Stimulated activated effector memory CD8-positive, alpha-beta T cell treated with anti-CD3 and anti-CD28 coated beads, Interleukin-12 subunit alpha, Interleukin-12 subunit beta, amount 100 ng/mL, for 72 hours (primary cell): ENCODE measurements at regions not wholly inside any gene's neighbourhood (a gene's known extent, or its start where the extent isn't known, plus 50 kb on each side); places are given as distances from the start of the nearest gene placed in this dataset.

Source experiments
- ATAC-seq: fragments of 150-1000 bp; cut with Tn5 transposase; 2 replicates; pipeline ENCODE4 v1.10.0; 2021
- DNase-seq, 2 donors: peaks; one replicate each; pipeline ENCODE4 v3.0.0; 2021 to 2022; ENCODE audit warnings: low spot score in 2 of 2
- H3K27ac Mint-ChIP-seq: one replicate; pipeline ENCODE4 v1.8.0; 2022; ENCODE audit warnings: mild to moderate bottlenecking, mixed read lengths
- H3K36me3 Mint-ChIP-seq: one replicate; pipeline ENCODE4 v1.8.0; 2022; ENCODE audit warnings: mild to moderate bottlenecking, mixed read lengths
- H3K4me1 Mint-ChIP-seq: one replicate; pipeline ENCODE4 v1.8.0; 2022; ENCODE audit warnings: mixed read lengths
- H3K4me3 Mint-ChIP-seq: one replicate; pipeline ENCODE4 v1.8.0; 2022; ENCODE audit warnings: mild to moderate bottlenecking, mixed read lengths
- H3K9me3 Mint-ChIP-seq: one replicate; pipeline ENCODE4 v1.8.0; 2022; ENCODE audit warnings: mixed read lengths

DNA sequence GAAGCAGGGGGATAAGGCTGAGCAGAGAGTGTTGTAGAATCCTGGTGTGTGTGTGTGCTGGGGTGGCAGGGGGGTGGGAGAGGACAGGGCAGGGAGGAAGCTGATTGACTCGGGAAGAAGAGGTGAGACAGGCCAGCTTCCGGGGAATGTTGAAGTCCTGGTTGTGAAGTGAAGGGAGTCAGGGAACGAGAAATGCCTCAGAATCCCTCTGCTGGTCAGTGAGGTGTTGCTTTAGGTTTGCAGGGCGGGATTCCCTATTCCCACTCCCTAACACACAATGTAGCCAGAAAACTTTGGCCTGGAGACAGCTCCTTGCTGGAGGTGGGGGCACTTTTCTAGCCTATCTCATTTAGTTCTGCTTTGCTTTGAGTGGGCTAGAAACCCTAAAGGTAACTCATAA is 265.1 kb downstream of the HAUS1 start:
- Mint-ChIP-seq H3K4me3 (no peak overlapping the region), H3K27ac (no peak overlapping the region), H3K9me3 (peaks cover 3% of the 10 kb centered on the region), H3K4me1 (no peaks in the 10 kb centered on the region), H3K36me3 (no peaks in the 10 kb centered on the region)
- ATAC-seq (no peak), DNase-seq (no peak)

GRCh38 chr18:46370898-46371297 is 266.7 kb downstream of the HAUS1 start:
- DNase-seq = no peak
- Mint-ChIP-seq H3K36me3 (no peaks in the 10 kb centered on the region), H3K9me3 (peaks cover 3% of the 10 kb centered on the region), H3K4me3 (no peak overlapping the region), H3K27ac (peak overlapping the region; percentile 6), H3K4me1 (no peaks in the 10 kb centered on the region)
- no peak for ATAC-seq

DNA sequence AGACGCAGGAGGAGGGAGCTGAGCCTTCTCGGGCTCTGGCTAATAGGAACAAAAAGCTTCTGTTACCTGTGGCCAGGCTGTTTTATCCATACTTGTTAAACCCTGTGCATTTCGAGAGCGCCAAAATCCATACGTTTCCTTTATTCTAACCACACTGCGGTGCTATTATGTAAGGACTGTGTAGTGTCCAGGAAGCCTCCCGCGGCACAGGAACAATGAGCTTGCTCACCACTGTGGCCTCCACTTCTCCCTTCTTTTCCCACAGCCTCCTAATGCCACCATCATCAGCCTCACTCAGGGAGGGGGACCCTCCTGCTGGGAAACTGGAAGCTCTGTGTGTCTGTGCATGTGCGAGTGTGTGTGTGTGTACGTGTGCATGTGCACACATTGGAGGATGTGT is 268.5 kb downstream of the HAUS1 start:
- peak overlapping the region; percentile 27 for H3K27ac Mint-ChIP-seq
- H3K4me1 Mint-ChIP-seq = no peaks in the 10 kb centered on the region
- ATAC-seq = no peak
- no peak overlapping the region for H3K4me3 Mint-ChIP-seq
- DNase-seq = no peak
- peaks cover 3% of the 10 kb centered on the region for H3K9me3 Mint-ChIP-seq
- no peaks in the 10 kb centered on the region for H3K36me3 Mint-ChIP-seq

GRCh38 chr18:46373131-46373530 is 268.9 kb downstream of the HAUS1 start:
- no peaks in the 10 kb centered on the region for H3K36me3 Mint-ChIP-seq
- peak overlapping the region; percentile 27 for H3K27ac Mint-ChIP-seq
- ATAC-seq (no peak), DNase-seq (no peak)
- no peak overlapping the region for H3K4me3 Mint-ChIP-seq
- peaks cover 3% of the 10 kb centered on the region for H3K9me3 Mint-ChIP-seq
- no peaks in the 10 kb centered on the region for H3K4me1 Mint-ChIP-seq

GRCh38 chr18:46373791-46374190 is 269.6 kb downstream of the HAUS1 start:
- H3K27ac Mint-ChIP-seq = no peak overlapping the region
- DNase-seq = no peak
- H3K4me3 Mint-ChIP-seq = no peak overlapping the region
- H3K9me3 Mint-ChIP-seq = peaks cover 3% of the 10 kb centered on the region
- H3K4me1 Mint-ChIP-seq = no peaks in the 10 kb centered on the region
- H3K36me3 Mint-ChIP-seq = no peaks in the 10 kb centered on the region
- no peak for ATAC-seq

DNA sequence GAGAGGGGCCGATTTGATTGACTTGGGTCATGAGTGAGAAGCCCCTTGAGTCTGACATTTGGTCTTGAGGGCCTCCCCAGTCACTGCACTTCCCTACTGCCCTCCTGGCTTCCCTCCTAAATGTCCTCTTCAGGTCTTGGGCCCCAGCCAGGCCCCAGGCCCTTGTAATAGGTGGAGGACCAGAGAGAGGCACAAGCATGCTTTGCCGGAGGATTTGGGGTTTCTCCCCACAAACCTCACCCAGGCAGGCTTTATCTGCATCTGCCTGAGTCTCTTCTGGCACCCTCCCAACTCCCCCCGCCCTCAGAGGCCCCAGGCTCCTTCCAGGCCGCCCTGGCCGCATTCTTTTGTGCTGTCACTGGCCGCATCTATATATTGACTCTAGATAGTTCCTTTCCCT is 270.7 kb downstream of the HAUS1 start:
- Mint-ChIP-seq H3K36me3 (no peaks in the 10 kb centered on the region), H3K4me1 (no peaks in the 10 kb centered on the region), H3K9me3 (peaks cover 3% of the 10 kb centered on the region), H3K27ac (no peak overlapping the region), H3K4me3 (no peak overlapping the region)
- no peak for DNase-seq
- ATAC-seq = no peak

GRCh38 chr18:46377557-46377956 is 273.4 kb downstream of the HAUS1 start:
- Mint-ChIP-seq H3K4me1 (no peaks in the 10 kb centered on the region), H3K36me3 (no peaks in the 10 kb centered on the region), H3K4me3 (no peak overlapping the region), H3K27ac (no peak overlapping the region), H3K9me3 (no peaks in the 10 kb centered on the region)
- DNase-seq = no peak
- ATAC-seq = no peak

GRCh38 chr18:46378126-46378863 is 274.1 kb downstream of the HAUS1 start:
- H3K36me3 Mint-ChIP-seq = no peaks in the 10 kb centered on the region
- H3K27ac Mint-ChIP-seq = no peak overlapping the region
- H3K4me1 Mint-ChIP-seq = no peaks in the 10 kb centered on the region
- ATAC-seq (no peak), DNase-seq (no peak)
- H3K9me3 Mint-ChIP-seq = no peaks in the 10 kb centered on the region
- H3K4me3 Mint-ChIP-seq = no peak overlapping the region

DNA sequence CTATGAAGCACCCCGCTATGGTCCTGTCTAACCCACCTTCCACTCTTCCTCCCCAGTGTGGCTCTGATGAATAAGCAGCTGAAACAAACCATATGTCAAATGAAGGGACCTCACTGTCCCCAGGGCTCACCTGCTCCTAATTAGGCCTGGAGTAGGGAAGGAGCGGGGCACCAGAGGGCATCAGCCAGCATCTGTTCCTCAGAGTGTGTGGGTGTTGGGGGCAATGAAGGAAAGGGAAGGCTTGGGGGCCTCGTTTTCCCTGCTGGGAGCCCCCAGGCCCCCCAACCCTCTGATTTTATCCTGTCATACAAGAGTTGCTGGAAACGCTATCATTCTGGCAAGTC is 274.7 kb downstream of the HAUS1 start:
- ATAC-seq (no peak), DNase-seq (no peak)
- H3K4me1 Mint-ChIP-seq = no peaks in the 10 kb centered on the region
- H3K4me3 Mint-ChIP-seq = no peak overlapping the region
- H3K27ac Mint-ChIP-seq = no peak overlapping the region
- H3K9me3 Mint-ChIP-seq = no peaks in the 10 kb centered on the region
- no peaks in the 10 kb centered on the region for H3K36me3 Mint-ChIP-seq

- H3K4me3 Mint-ChIP-seq = no peak overlapping the region
- H3K9me3 Mint-ChIP-seq = no peaks in the 10 kb centered on the region
- H3K27ac Mint-ChIP-seq = no peak overlapping the region
- no peaks in the 10 kb centered on the region for H3K4me1 Mint-ChIP-seq
- DNase-seq (no peak), ATAC-seq (no peak)
- H3K36me3 Mint-ChIP-seq = no peaks in the 10 kb centered on the region
Observed at GRCh38 chr18:46379323-46379950, 275.3 kb downstream of the HAUS1 start.

DNA sequence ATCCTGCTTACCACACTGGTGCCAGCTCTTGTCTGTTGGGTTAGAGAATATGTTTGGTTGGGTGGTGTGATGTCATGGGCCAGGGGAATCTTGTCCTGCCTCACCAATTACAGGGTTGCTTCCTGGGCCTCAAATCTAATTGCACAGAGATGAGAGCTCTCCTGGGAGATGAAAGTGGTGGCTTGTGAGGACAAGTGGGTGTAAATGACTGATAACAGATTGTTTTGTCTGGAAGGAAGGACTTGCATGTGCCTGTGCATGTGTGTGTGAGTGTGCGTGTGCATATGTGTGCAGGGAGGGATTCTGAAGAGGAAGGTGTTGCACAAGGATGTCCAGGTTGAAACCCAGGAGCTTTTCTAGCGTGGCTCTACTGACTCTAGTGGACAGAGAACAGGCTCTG is 271.9 kb downstream of the LOXHD1 start:
- H3K9me3 Mint-ChIP-seq = no peaks in the 10 kb centered on the region
- peaks cover 10% of the 10 kb centered on the region for H3K4me1 Mint-ChIP-seq
- H3K36me3 Mint-ChIP-seq = no peaks in the 10 kb centered on the region

GRCh38 chr18:46386788-46387187 is 270.2 kb downstream of the LOXHD1 start:
- H3K36me3 Mint-ChIP-seq = no peaks in the 10 kb centered on the region
- DNase-seq (no peak), ATAC-seq (no peak)
- H3K27ac Mint-ChIP-seq = no peak overlapping the region
- no peaks in the 10 kb centered on the region for H3K9me3 Mint-ChIP-seq
- no peak overlapping the region for H3K4me3 Mint-ChIP-seq
- H3K4me1 Mint-ChIP-seq = peaks cover 10% of the 10 kb centered on the region

More for the DNA sequence above, 271.9 kb downstream of the LOXHD1 start:
- no peak for DNase-seq
- Mint-ChIP-seq H3K4me3 (no peak overlapping the region), H3K27ac (no peak overlapping the region)
- no peak for ATAC-seq

DNA sequence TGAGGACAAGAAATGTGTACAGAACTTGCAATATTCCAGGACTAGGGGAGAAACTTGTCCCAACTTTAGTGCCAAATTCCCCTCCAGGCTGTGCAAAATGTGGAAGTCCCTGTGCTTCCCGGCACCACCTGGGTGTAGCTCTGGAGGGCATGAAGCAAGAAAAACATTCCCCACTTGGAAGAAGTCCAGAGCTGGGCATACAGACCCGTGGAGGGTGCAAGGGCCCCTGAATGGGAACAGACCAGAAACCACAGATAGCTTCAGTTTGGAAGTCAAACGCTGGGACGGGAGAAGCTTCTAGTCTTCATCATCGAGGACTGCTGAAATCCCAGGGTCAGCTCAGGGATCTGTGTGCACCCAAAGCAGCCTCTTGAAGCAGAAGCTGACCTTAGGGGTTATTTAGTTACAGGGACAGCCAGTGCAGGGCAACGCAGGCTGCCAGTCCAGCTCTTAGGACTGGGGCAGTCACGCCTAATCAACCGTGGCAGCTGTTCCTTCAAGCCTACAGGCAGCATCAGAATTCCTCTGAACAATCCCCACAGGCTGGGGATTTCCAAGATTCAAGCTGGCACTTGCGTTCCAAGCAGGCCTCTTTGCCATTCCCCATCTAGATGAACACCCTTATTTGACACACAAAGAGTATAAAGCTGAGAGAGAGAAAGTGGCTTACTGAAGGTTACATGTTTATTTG is 269.4 kb downstream of the LOXHD1 start:
- H3K27ac Mint-ChIP-seq = no peak overlapping the region
- H3K4me3 Mint-ChIP-seq = no peak overlapping the region
- DNase-seq (no peak), ATAC-seq (no peak)
- no peaks in the 10 kb centered on the region for H3K9me3 Mint-ChIP-seq
- peaks cover 10% of the 10 kb centered on the region for H3K4me1 Mint-ChIP-seq
- no peaks in the 10 kb centered on the region for H3K36me3 Mint-ChIP-seq

GRCh38 chr18:46388286-46388685 is 268.7 kb downstream of the LOXHD1 start:
- no peak for ATAC-seq
- H3K4me1 Mint-ChIP-seq = peaks cover 10% of the 10 kb centered on the region
- no peak overlapping the region for H3K27ac Mint-ChIP-seq
- no peaks in the 10 kb centered on the region for H3K36me3 Mint-ChIP-seq
- no peaks in the 10 kb centered on the region for H3K9me3 Mint-ChIP-seq
- DNase-seq = no peak
- H3K4me3 Mint-ChIP-seq = no peak overlapping the region

GRCh38 chr18:46392576-46392975 is 264.4 kb downstream of the LOXHD1 start:
- Mint-ChIP-seq H3K4me3 (no peak overlapping the region), H3K36me3 (no peaks in the 10 kb centered on the region), H3K27ac (no peak overlapping the region), H3K4me1 (peaks cover 21% of the 10 kb centered on the region), H3K9me3 (no peaks in the 10 kb centered on the region)
- DNase-seq (no peak), ATAC-seq (no peak)

GRCh38 chr18:46393230-46393629 is 263.8 kb downstream of the LOXHD1 start:
- H3K27ac Mint-ChIP-seq = peak overlapping the region; percentile 11
- no peak overlapping the region for H3K4me3 Mint-ChIP-seq
- DNase-seq (no peak), ATAC-seq (no peak)
- no peaks in the 10 kb centered on the region for H3K9me3 Mint-ChIP-seq
- H3K36me3 Mint-ChIP-seq = peaks cover 5% of the 10 kb centered on the region
- peaks cover 27% of the 10 kb centered on the region for H3K4me1 Mint-ChIP-seq
